HG02571 (cell line): ENCODE measurements at regions not wholly inside any gene's neighbourhood (a gene's known extent, or its start where the extent isn't known, plus 50 kb on each side); places are given as distances from the start of the nearest gene placed in this dataset.
A peak's percentile ranks its signal among the peaks of the same experiment; 100 is the strongest.

Source experiments
- ATAC-seq: cut with Tn5 transposase; IDR thresholded peaks from one replicate; pipeline ENCODE4 v1.9.1; 2021; ENCODE audit warnings: mild to moderate bottlenecking, moderate library complexity; ENCODE audit not compliant: unreplicated experiment

DNA sequence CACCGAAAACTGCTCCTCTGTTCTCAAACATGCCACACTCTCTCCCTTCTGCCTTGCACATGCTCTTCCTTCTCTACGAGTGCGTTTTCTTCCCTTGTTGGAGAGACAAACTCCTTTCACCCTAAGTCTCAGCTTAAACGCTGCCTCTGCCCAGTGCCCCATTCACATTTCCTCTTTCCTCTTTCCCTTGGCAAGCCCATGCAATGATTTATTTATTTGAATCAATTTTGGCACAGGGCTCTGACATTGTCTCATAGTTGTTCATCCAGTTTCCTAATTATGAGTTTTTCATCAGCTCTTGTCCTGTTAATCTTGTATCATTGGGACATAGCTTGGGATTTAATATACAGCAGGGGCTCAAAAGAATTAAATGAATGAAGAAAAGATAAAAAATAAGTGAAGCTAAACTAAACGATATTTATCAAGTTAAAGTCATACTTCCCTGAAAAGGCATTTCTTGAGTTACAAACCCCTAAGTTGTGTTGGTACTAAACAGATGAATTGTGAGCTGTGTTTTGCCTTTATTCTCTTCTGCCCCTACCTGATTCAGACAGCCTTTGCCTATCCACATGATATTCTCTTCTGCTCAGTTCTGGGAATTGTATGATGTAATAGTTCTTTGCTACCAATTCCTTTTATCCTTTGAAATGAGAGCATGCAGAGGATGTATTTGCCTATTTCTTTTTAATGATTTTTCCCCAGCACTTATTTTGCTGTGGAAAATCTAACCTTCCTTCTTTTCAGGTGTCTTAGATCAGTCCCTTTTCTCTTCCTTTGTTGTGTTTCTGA, 704.4 kb downstream of the UTRN start:
- no peak for ATAC-seq

DNA sequence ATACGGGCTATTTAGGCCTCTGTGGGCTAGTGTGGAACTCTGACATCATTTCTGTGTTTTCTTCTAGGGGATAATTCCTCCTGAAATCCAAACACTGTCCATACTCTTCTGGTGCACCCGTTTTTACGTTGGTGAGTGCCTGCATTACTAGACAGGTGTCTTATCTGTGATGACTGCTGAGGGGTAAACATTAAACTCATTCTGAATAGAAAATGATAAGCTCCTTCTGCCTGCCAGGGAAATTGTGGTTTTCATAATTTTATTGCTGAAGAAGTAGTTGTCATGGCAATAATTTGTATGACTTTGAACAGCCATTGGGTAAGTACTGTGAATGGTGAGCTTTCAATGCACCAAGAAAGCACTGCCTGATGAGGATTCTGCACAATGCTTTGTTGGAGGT, 705.6 kb downstream of the UTRN start:
- no peak for ATAC-seq

DNA sequence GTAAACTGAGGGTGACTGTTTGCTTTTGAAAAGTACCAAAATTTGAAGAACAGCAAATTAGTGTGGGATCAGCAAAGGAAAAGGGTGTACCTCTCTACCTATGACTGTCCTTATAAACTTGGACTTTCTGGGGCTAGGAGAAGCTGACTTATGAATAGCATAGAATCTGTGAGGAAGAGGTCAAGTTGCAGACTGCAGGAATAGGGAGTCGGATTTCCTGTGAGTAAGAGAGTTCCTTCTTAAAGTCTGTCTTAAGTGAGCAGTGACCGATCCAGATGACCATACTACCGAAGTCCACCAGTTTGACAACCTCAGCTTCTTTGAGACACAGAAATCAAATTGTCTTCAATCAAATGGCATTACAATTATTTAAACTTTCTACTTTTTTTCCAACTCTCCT, 708.7 kb downstream of the UTRN start:
- ATAC-seq: no peak

DNA sequence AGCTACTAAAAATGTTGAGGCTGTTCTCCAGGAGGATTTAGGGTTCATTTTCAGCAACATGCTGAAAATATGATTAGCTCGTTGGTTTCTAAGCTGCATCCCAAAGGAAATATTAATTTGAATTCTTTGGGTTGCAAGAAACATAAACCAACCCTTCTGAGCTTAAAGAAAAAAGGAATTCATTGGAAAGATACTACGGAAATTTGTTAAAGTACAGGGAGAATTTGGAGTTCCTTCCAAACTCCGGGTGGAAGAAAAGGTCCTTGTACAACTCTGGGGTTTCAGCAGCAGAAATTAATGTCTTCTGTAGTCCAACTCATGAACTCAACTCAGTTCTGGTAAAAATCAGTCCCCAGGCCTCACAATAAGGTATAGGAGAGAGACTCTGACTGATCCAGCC, 712.9 kb downstream of the UTRN start:
- no peak for ATAC-seq

DNA sequence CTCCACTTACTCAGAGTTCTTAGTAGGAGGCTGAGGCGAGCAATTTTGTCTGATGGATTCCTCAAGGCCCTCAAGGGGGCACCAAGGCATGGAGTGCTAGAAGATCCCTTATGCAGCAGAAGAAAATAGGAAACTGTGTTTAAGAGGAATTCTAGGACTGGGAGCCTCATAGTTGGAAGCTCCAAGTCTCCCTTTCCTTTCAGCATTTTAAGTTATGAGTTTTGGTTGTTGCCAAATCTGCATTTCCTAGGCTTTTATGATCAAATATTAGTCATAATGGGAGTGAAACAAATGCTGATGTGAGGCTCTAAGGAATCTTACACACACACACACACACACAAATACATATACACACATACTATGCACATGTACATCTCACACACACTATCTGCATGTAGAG, 714.0 kb downstream of the UTRN start:
- ATAC-seq: no peak

DNA sequence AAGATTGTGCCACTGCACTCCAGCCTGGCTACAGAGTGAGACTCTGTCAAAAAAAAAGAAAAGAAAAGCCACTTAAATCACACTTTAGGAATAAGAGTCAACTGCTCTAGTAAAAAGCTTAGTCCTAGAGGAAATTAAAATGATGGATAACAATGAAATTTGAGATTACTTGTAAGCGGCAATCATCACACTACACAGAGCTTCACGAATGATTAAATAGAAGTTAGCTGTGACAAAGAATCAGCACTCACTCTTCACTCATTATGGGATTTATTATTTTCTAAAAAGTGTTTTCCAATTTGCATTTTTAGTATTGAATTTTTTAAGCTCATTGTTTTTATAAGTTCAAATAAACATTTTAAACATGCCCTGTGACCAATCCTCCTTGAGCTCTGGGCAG, 718.0 kb downstream of the UTRN start:
- ATAC-seq: no peak

DNA sequence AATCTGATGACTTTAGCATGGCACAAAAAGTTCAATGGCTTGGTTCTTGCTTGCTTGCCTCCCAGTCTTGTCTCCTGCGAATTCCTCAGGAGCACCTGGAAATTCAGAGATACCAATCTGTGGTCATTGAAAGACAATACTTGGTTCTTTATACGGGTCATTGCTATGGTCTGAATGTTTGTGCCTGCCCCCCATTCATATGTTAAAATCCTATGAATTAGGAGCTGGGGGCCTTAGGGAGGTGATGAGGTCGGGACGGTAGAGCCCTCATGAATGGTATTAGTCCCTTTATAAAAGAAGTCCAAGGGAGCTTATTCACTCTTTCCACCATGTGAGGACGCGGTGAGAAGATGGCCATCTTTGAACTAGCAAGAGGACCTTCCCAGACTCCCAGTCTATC, 721.8 kb downstream of the UTRN start:
- ATAC-seq: no peak

DNA sequence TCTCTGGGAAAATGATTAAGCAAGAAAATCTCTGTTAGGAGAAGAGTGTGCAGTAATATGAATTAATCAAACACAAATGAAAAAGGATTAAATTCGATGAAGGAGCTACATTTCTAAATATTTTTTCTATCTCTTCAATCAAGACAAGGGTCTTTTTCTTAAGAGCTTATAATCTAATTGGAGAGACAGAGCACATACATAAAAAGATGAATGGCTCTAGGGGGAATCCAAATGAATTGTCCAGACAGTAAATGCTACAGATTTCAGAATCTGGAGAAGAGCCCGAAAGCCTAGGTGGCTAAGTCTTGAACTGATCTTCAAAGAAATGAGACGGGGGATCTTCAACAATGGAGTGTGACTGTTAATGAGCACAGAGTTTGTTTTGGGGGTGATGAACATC, 723.6 kb downstream of the UTRN start:
- no peak for ATAC-seq

DNA sequence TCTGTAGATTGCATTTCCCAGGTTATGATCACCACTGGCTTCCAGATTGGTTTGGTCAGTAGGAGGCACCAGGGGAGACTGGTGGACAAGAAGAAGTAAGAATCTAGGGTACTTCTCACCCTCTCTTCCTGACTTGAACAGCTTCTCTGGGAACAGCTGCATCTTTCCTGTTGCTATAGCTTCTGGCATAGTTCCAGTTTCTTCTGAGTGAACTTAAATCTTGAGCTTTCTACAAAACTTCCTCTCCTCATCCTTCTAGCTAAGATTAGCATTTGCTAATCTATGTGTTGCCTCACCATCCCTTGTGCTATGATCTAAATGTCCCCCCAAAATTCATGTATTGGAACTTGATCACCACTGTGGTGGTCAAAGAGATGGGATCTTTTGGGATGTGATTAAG, 724.6 kb downstream of the UTRN start:
- no peak for ATAC-seq

DNA sequence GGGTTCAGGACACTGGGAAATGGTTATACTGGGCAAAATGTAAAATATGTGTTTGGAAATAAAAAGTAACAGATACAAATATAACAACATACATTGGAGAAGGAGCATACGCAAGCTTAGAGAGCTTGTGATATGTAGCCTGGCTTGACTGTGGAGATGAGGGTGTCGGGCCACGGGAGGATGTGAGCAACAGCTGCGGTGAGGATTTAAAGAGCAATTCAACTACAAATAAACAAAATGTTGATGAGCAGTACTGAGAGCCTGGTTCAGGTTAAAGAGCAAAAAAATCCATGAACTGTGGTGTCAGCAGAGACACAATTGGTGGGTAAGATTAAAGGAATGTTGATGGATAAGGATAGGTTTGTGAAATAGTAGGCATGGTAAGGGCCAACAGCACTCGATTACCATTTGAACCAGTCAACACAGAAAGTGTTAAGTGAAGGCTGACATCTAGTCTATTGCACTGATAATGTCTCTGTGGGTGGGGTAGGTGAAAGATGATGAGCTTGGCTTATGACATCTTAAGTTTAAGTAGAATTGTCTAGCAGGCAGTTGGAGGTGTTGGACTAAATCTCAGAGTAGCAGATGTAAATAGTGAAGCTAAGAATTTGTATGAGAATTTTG, 723.2 kb downstream of the EPM2A start:
- no peak for ATAC-seq

DNA sequence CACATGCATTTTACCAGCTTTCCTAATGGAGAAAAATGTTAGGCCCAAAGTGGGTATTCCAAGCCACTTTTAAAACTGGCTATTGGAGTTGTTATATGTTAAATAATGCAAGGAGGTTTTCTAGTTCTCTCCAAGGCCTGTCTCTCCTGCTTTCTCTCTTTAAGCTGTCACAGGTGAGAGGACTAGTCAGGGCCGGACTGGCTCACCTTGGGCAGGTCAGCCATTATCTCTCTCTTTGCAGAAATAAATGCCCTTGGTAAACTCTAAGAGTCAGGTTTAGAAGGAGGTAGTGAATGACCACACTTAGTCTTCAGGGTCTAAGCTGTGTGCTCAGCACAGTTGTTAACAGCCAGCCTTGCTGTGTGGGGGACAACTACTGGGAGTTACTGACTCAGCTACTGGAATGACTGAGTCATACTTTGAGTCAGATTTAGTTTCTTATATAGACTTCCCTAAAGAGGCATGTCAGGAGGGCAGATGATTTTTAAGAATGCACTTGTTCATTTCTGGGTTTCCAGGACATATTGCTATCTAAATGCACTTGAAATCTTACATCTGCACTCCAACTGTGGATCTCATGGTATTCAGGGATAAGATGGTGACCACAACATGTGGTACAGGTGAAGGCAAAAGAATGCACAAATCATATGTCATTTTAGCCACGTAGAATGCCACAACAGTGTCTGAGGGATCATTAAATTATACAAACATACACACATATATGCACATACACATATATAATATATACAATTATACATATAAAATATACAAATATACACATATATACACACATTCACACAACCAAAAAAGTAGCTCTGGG, 719.4 kb downstream of the EPM2A start:
- ATAC-seq: peak; percentile 99

DNA sequence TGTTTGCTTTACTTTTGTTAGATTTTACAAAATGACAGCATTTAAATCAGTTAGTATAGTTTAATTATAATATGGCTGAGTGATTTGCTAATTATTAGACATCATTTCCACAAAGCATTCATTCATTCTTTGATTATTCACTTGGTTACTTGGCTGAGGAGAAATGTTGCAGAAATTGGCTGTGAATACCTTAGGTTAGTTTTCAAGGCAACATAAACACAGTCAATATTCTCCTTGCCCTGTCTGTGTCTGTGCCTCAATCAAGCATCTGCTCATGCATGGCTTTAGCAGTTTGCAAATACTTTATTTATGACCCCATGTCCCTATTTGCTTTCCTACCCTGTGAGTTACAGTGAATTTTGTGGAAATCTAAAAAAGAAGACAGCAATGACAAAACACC, 718.3 kb downstream of the EPM2A start:
- no peak for ATAC-seq

DNA sequence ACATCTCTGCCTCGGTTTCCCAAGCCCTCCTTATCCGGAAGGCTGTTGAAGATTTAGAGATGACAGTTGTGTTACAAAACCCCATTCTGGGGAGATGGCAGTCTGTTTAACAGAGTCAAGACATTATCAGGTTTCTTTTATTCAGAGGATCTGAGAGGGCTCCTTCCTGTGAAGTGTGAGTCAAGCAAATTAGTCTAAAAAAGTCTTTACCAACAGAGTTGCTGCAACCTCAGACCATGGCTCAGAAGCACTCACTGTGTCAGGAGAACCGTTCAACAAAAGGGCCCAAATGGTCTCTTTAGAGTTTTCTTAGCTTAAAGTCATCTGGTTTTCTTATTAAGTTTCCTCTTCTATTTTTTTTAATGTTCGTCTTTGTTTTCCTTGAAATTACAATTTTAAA, 717.8 kb downstream of the EPM2A start:
- no peak for ATAC-seq

DNA sequence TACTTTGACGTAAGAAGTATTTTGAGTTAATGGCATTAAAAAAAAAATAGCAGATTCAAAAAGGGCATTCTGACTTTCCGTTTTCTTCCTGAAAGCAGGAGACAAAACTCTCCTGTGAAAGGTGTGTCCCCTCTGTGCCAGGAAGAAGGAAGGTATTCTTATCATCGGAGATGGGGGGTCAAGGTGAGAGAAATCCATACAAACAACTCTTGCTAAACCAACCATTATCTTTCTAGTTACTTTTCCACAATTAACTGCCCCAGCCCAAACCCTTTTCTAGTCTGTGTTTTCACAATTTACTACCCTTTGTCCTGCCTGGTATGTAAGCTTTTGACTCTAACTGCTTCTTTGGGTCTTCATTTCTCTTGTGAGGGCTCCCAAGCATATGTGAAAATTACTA, 717.3 kb downstream of the EPM2A start:
- ATAC-seq: no peak

DNA sequence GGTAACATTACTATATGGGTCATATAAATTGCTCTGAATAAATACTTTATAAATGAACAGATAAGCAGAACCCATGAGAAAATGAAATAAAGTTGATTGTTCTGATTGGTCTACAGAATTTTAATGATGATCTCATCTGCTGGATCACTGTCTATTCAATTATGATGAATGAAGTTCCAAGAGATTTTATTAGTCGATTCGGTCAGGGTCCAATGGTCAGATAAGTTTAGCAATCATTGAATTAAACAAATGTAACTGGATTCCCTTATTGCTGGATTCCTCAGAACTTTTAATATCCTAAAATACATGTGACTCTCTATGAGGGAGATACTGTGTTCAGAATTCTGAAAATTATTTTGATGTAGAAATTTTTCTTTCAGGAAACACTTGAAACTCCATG, 715.2 kb downstream of the EPM2A start:
- ATAC-seq: no peak

DNA sequence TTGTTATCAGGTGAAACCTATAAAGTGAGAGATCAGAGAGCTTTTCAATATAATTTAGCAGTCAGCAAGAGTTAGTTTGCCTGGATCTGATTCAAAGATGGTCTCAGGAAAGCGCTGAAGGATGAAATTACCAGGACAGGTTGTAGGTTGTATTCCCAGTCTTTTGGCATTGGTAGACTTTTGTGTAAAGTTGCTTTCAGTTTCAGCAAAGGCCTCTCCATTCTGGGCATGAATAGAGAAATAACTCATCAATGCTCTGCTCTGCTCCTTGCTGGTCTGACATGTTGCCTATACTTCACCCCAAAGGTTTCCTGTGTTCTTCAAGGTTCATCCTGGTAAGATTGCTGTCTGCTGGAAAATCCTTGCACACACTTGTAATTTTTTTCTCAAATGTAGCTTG, 714.8 kb downstream of the EPM2A start:
- no peak for ATAC-seq

DNA sequence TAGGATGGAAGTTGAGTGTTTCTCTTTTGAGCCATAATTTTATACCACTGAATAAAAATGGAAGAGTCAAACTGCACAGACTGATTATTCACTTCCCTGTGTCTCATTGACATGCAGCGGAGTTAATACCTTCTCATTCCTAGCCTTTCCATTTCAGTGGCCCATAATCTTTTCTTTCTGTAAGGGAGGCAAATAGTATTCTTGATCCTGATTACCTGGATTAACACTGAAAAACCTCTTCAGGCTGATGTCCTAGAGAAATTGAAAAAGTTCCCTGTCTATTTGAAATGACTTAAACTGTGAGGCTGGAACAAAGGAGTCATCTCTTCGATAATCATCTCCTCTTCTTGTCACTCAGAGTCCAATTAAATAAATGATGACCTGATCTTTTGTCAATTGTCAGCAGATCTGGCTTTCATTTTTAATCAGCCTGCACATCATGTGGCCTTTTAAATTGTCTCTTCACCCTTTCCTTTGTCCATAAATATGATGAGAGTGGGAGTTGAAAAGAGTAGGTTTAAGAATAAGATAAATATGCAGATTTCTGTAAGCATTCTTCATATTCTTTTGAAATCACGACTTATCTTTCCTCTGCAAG, 713.0 kb downstream of the EPM2A start:
- no peak for ATAC-seq

DNA sequence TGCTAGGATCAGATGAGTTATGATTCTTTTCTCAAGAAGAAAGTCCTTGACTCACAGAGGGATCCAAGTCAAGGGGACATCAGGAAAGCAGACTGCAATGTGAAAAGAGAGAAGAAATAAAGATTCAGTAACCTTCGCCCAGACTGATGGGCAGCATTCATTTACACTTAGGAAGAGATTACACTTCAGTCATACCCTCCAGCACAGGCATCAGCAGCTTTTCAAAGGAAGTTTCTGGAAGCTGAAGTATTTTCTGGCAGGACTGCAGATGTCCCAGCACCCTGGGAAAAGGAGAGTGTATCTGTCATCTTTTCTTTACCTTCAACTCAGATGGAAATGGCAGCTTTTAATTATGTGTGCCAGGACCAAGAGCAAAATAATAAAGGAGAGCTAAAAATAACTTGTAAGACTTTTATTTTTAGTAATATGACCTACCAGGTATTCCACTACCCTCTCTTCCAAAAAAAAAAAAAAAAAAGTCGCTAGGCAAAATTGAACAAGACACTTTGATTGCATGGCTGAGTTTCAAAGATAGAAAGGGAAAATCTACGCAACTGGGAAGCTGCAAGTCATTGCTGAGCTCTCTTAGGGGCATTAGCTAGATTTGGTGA, 712.1 kb downstream of the EPM2A start:
- ATAC-seq: no peak

DNA sequence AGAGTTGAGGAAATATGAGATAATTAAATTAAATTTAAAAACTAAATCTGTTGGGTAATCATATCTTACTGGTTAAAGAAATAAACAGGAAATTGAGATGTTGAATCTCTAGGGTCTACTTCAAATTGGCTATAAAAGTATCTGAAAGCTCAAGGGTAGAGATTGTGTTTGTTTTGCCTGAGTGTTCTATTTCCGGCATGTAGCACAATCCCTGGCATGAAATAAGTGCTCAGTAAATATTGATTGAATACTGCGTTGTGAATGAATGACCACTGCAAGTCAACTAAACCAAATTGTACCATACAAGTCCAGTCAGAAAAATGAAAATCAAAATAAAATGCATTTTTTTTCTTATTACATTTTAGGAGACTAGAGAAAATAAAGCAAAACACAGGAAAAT, 709.8 kb downstream of the EPM2A start:
- no peak for ATAC-seq

DNA sequence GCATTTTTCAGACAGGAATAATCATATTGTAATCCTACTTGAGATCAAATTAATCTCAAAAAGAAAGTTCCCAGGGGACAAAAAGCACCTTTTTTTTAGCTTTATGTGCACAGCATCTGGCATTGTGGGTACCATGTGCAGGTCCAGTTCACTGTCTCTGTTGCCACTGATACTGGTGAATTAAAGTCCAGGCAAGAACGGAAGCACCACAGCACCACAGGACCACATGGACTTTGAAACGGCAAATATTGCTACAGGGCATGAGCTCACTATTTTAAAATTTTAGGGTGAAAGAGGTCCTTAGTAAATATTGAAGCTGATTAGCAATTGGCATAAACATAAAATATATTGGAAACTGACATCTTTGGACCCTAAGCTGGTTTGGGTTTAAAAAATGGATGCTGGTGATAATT, 709.0 kb downstream of the EPM2A start:
- ATAC-seq: no peak

DNA sequence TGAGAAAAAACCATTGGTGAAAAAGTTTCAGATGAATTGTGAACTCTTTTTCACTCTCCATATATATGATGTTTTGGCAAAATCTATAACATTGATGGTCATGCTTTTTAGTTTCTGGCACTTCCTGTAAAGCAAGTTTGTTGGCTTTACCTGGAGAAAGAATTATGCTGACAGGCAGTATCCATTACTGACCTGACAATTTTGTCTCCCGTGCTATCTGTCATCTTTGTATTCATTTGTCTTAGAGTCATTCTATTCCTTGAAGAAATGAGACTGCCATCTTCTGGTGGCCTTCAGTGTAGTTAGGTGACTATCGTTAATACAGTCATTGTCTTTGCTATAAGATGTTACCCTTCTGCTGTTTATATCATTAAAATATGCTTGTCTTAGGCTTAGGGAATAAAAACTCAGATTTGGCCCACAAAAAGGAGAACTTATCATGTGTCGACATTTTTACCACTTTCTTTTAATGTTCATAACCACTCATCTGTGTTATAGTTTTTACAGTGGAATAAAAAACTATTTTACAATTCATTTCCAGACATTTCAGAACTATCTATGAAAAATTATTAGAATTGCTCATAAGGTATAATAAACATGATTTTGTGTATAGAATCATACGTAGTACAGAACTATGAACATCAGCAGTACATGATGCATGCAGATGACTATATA, 707.0 kb downstream of the EPM2A start:
- ATAC-seq: peak; percentile 54
